ENCODE measurements at regions not wholly inside any gene's neighbourhood (a gene's known extent, or its start where the extent isn't known, plus 50 kb on each side); places are given as distances from the start of the nearest gene placed in this dataset.

- Mint-ChIP-seq H3K36me3 (ENCODE audit: low read depth) (no peaks in the 10 kb centered on the region), H3K4me3 (no peak overlapping the region), H3K27me3 (no peaks in the 10 kb centered on the region), H3K4me1 (ENCODE audit: low read depth) (no peaks in the 10 kb centered on the region), H3K9me3 (no peaks in the 10 kb centered on the region), H3K27ac (no peak overlapping the region)
- TF ChIP-seq CTCF (IDR thresholded peaks at IDR 0.05): no peak
- DNase-seq (no peak), ATAC-seq (no peak)
- CTCF ChIA-PET: interaction anchor here (1.1 kb wide), 1 partner anchor 57 kb away, joined by 4 read pairs; no protein-coding TSS in a partner anchor
- POLR2A ChIA-PET: no interaction called here
- intact Hi-C loops (cut with micrococcal nuclease): no loop called here
Observed at GRCh38 chr1:209305221-209305954, 278.1 kb upstream of the CAMK1G start.

GRCh38 chr1:209307846-209308245 lies 275.7 kb upstream of the CAMK1G start:
- Mint-ChIP-seq H3K36me3 (ENCODE audit: low read depth) (no peaks in the 10 kb centered on the region), H3K4me3 (no peak overlapping the region), H3K27me3 (peaks cover 4% of the 10 kb centered on the region), H3K4me1 (ENCODE audit: low read depth) (no peaks in the 10 kb centered on the region), H3K9me3 (no peaks in the 10 kb centered on the region), H3K27ac (no peak overlapping the region)
- TF ChIP-seq CTCF (IDR thresholded peaks at IDR 0.05): no peak
- intact Hi-C loops (cut with micrococcal nuclease): no loop called here
- POLR2A ChIA-PET: no interaction called here
- CTCF ChIA-PET: no interaction called here
- DNase-seq (no peak), ATAC-seq (no peak)

- H3K9me3 Mint-ChIP-seq: no peaks in the 10 kb centered on the region
- peaks cover 4% of the 10 kb centered on the region for H3K27me3 Mint-ChIP-seq
- H3K4me1 Mint-ChIP-seq (ENCODE audit: low read depth): no peaks in the 10 kb centered on the region
- H3K27ac Mint-ChIP-seq: no peak overlapping the region
- intact Hi-C loops (cut with micrococcal nuclease): no loop called here
- no peak overlapping the region for H3K4me3 Mint-ChIP-seq
- no peak for TF ChIP-seq CTCF (IDR thresholded peaks at IDR 0.05)
- no peaks in the 10 kb centered on the region for H3K36me3 Mint-ChIP-seq (ENCODE audit: low read depth)
- ATAC-seq (no peak), DNase-seq (no peak)
- CTCF ChIA-PET: no interaction called here
- POLR2A ChIA-PET: no interaction called here
Observed at GRCh38 chr1:209309198-209309597, 274.3 kb upstream of the CAMK1G start.

- ChIA-PET POLR2A (no interaction called here), CTCF (no interaction called here)
- intact Hi-C loops (cut with micrococcal nuclease): no loop called here
Observed at GRCh38 chr1:209311770-209312169, 271.7 kb upstream of the CAMK1G start.

GRCh38 chr1:209316929-209317328 lies 266.6 kb upstream of the CAMK1G start:
- H3K4me1 Mint-ChIP-seq (ENCODE audit: low read depth): no peaks in the 10 kb centered on the region
- peaks cover 1% of the 10 kb centered on the region for H3K27me3 Mint-ChIP-seq
- peaks cover 1% of the 10 kb centered on the region for H3K9me3 Mint-ChIP-seq
- intact Hi-C loops (cut with micrococcal nuclease): no loop called here
- ATAC-seq (no peak), DNase-seq (no peak)
- H3K36me3 Mint-ChIP-seq (ENCODE audit: low read depth): no peaks in the 10 kb centered on the region
- TF ChIP-seq CTCF (IDR thresholded peaks at IDR 0.05): no peak
- no peak overlapping the region for H3K27ac Mint-ChIP-seq
- CTCF ChIA-PET: no interaction called here
- POLR2A ChIA-PET: no interaction called here
- H3K4me3 Mint-ChIP-seq: no peak overlapping the region

More at GRCh38 chr1:209311770-209312169, 271.7 kb upstream of the CAMK1G start:
- Mint-ChIP-seq H3K27me3 (peaks cover 5% of the 10 kb centered on the region), H3K4me1 (ENCODE audit: low read depth) (no peaks in the 10 kb centered on the region), H3K27ac (no peak overlapping the region), H3K36me3 (ENCODE audit: low read depth) (no peaks in the 10 kb centered on the region), H3K4me3 (no peak overlapping the region), H3K9me3 (no peaks in the 10 kb centered on the region)
- no peak for TF ChIP-seq CTCF (IDR thresholded peaks at IDR 0.05)
- no peak for DNase-seq
- ATAC-seq: no peak
